HEK293 (cell line): ENCODE measurements at regions not wholly inside any gene's neighbourhood (a gene's known extent, or its start where the extent isn't known, plus 50 kb on each side); places are given as distances from the start of the nearest gene placed in this dataset.

Experiments used
- FEZF1 ChIP-seq: fragments of 450-650 bp; formaldehyde crosslinking; IDR thresholded peaks from 2 replicates; pipeline ENCODE4 v1.5.1; 2016; ENCODE audit warnings: missing biosample characterization, missing genetic modification characterization
- GFI1B ChIP-seq: fragments of 450-650 bp; formaldehyde crosslinking; IDR thresholded peaks from 2 replicates; pipeline ENCODE4 v1.5.1; 2016; ENCODE audit warnings: missing biosample characterization, missing genetic modification characterization
- GLIS1 ChIP-seq: fragments of 450-650 bp; formaldehyde crosslinking; IDR thresholded peaks from 2 replicates; pipeline ENCODE4 v1.5.1; 2016; ENCODE audit warnings: missing biosample characterization, missing genetic modification characterization
- KLF7 ChIP-seq: fragments of 450-650 bp; formaldehyde crosslinking; IDR thresholded peaks from 2 replicates; pipeline ENCODE4 v1.5.1; 2016; ENCODE audit warnings: missing biosample characterization, missing genetic modification characterization, borderline replicate concordance
- PRDM1 ChIP-seq: fragments of 450-650 bp; formaldehyde crosslinking; IDR thresholded peaks from 2 replicates; pipeline ENCODE4; 2016; ENCODE audit warnings: missing biosample characterization, missing genetic modification characterization
- SP3 ChIP-seq: fragments of 450-650 bp; formaldehyde crosslinking; IDR thresholded peaks from 2 replicates; pipeline ENCODE4 v1.5.1; 2016; ENCODE audit warnings: missing biosample characterization, missing genetic modification characterization
- ZFP41 ChIP-seq: fragments of 450-650 bp; formaldehyde crosslinking; IDR thresholded peaks from 2 replicates; pipeline ENCODE4 v1.5.1; 2016; ENCODE audit warnings: missing biosample characterization, missing genetic modification characterization, borderline replicate concordance
- ZNF121 ChIP-seq: fragments of 450-650 bp; formaldehyde crosslinking; IDR thresholded peaks from 2 replicates; pipeline ENCODE4 v1.5.1; 2016; ENCODE audit warnings: missing biosample characterization, missing genetic modification characterization
- ZNF148 ChIP-seq: fragments of 450-650 bp; formaldehyde crosslinking; IDR thresholded peaks from 2 replicates; pipeline ENCODE4 v1.5.0; 2017; ENCODE audit warnings: missing biosample characterization, missing genetic modification characterization, borderline replicate concordance
- ZNF280C ChIP-seq: fragments of 450-650 bp; formaldehyde crosslinking; IDR thresholded peaks from 2 replicates; pipeline ENCODE4 v1.5.1; 2016; ENCODE audit warnings: missing biosample characterization, missing genetic modification characterization
- ZNF335 ChIP-seq: fragments of 450-650 bp; formaldehyde crosslinking; conservative IDR thresholded peaks from 2 replicates; pipeline ENCODE4 v1.5.1; 2016; ENCODE audit warnings: missing biosample characterization, missing genetic modification characterization
- ZNF391 ChIP-seq: fragments of 450-650 bp; formaldehyde crosslinking; IDR thresholded peaks from 2 replicates; pipeline ENCODE4 v1.5.1; 2016; ENCODE audit warnings: low read depth, missing biosample characterization, missing genetic modification characterization, borderline replicate concordance
- ZNF416 ChIP-seq: fragments of 450-650 bp; formaldehyde crosslinking; IDR thresholded peaks from 2 replicates; pipeline ENCODE4 v1.5.1; 2016; ENCODE audit warnings: missing biosample characterization, missing genetic modification characterization
- ZNF473 ChIP-seq: fragments of 450-650 bp; formaldehyde crosslinking; IDR thresholded peaks from 2 replicates; pipeline ENCODE4 v1.5.1; 2017; ENCODE audit warnings: missing biosample characterization, missing genetic modification characterization
- ZNF561 ChIP-seq: fragments of 450-650 bp; IDR thresholded peaks from 2 replicates; pipeline ENCODE4 v1.5.1; 2018; ENCODE audit warnings: missing biosample characterization, missing genetic modification characterization, borderline replicate concordance
- ZNF626 ChIP-seq: fragments of 450-650 bp; sonication (Bioruptor Pico); formaldehyde crosslinking; IDR thresholded peaks from 2 replicates; pipeline ENCODE4 v1.5.1; 2018; ENCODE audit warnings: missing biosample characterization, missing genetic modification characterization, inconsistent platforms
- ZNF629 ChIP-seq: fragments of 450-650 bp; formaldehyde crosslinking; IDR thresholded peaks from 2 replicates; pipeline ENCODE4 v1.5.1; 2017; ENCODE audit warnings: missing biosample characterization, missing genetic modification characterization
- ZNF777 ChIP-seq: fragments of 450-650 bp; formaldehyde crosslinking; IDR thresholded peaks from 2 replicates; pipeline ENCODE4 v1.5.1; 2017; ENCODE audit warnings: missing biosample characterization, missing genetic modification characterization, borderline replicate concordance
- ZNF843 ChIP-seq: fragments of 450-650 bp; formaldehyde crosslinking; IDR thresholded peaks from 2 replicates; pipeline ENCODE4 v1.5.1; 2016; ENCODE audit warnings: missing biosample characterization, missing genetic modification characterization
- ZSCAN16 ChIP-seq: fragments of 450-650 bp; formaldehyde crosslinking; IDR thresholded peaks from 2 replicates; pipeline ENCODE4 v1.5.1; 2016; ENCODE audit warnings: missing biosample characterization, missing genetic modification characterization
- TF ChIP-seq, protein P1 (sequence below): fragments of 450-650 bp; formaldehyde crosslinking; IDR thresholded peaks from 2 replicates; pipeline ENCODE4 v1.5.1; 2016; ENCODE audit warnings: missing biosample characterization, missing genetic modification characterization
- TF ChIP-seq, protein P2 (sequence below): fragments of 450-650 bp; formaldehyde crosslinking; optimal IDR thresholded peaks from 2 replicates; pipeline ENCODE3; 2016; ENCODE audit warnings: missing biosample characterization, mild to moderate bottlenecking, missing genetic modification characterization
- TF ChIP-seq, protein P3 (sequence below): fragments of 450-650 bp; formaldehyde crosslinking; IDR thresholded peaks from 2 replicates; pipeline ENCODE4 v1.5.1; 2017; ENCODE audit warnings: missing biosample characterization, missing genetic modification characterization
- TF ChIP-seq, protein P4 (sequence below): fragments of 450-650 bp; formaldehyde crosslinking; conservative IDR thresholded peaks from 2 replicates; pipeline ENCODE4 v1.5.1; 2016; ENCODE audit warnings: low read depth, missing biosample characterization, missing genetic modification characterization
- TF ChIP-seq, protein P5 (sequence below): fragments of 450-650 bp; formaldehyde crosslinking; IDR thresholded peaks from 2 replicates; pipeline ENCODE4 v1.5.1; 2016; ENCODE audit warnings: missing biosample characterization, missing genetic modification characterization

DNA sequence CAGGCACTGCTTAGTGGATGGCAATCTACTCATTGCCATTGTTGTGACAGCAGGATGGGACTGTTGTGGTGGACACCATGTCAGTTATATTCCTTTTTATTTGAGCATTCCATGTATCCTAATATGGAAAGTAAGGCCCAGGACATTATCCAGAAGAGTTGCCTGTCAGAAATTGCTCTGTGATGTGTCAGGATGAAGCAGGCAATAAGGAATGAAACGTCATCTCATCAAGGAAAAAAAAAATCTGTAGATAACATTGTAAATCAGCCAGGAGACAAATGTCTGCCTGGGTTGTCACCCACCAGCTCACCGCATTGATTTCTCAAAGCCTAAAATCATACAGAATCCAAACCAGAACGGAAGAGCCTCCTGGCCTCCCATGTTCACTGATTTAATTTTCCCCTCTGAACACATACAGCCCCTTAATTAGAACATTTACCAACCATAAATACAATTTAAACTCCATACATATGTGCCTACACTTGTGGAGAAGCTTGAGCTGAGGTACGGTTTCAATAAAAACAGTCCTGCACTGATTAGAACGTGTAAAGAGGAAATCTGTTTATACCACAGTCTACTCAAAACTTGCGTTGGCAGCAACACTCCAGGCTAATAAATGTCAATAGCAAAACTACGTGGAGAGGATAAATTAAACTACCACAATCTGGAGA lies 73.9 kb downstream of the FOXD1 start (continued):
- TF ChIP-seq, protein P1, sequence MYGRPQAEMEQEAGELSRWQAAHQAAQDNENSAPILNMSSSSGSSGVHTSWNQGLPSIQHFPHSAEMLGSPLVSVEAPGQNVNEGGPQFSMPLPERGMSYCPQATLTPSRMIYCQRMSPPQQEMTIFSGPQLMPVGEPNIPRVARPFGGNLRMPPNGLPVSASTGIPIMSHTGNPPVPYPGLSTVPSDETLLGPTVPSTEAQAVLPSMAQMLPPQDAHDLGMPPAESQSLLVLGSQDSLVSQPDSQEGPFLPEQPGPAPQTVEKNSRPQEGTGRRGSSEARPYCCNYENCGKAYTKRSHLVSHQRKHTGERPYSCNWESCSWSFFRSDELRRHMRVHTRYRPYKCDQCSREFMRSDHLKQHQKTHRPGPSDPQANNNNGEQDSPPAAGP (tag by site-specific recombination) = no peak
- no peak for TF ChIP-seq ZNF121 (tag by site-specific recombination)
- peak; percentile 50; the same call in 1 of the 2 replicates for TF ChIP-seq ZNF335 (tag by site-specific recombination)
- TF ChIP-seq, protein P2, sequence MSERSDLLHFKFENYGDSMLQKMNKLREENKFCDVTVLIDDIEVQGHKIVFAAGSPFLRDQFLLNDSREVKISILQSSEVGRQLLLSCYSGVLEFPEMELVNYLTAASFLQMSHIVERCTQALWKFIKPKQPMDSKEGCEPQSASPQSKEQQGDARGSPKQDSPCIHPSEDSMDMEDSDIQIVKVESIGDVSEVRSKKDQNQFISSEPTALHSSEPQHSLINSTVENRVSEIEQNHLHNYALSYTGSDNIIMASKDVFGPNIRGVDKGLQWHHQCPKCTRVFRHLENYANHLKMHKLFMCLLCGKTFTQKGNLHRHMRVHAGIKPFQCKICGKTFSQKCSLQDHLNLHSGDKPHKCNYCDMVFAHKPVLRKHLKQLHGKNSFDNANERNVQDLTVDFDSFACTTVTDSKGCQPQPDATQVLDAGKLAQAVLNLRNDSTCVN (tag by site-specific recombination) = no peak
- TF ChIP-seq ZNF148 = no peak
- no peak for TF ChIP-seq ZSCAN16
- TF ChIP-seq, protein P3, sequence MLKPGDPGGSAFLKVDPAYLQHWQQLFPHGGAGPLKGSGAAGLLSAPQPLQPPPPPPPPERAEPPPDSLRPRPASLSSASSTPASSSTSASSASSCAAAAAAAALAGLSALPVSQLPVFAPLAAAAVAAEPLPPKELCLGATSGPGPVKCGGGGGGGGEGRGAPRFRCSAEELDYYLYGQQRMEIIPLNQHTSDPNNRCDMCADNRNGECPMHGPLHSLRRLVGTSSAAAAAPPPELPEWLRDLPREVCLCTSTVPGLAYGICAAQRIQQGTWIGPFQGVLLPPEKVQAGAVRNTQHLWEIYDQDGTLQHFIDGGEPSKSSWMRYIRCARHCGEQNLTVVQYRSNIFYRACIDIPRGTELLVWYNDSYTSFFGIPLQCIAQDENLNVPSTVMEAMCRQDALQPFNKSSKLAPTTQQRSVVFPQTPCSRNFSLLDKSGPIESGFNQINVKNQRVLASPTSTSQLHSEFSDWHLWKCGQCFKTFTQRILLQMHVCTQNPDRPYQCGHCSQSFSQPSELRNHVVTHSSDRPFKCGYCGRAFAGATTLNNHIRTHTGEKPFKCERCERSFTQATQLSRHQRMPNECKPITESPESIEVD = peak; percentile 72
- TF ChIP-seq, protein P4, sequence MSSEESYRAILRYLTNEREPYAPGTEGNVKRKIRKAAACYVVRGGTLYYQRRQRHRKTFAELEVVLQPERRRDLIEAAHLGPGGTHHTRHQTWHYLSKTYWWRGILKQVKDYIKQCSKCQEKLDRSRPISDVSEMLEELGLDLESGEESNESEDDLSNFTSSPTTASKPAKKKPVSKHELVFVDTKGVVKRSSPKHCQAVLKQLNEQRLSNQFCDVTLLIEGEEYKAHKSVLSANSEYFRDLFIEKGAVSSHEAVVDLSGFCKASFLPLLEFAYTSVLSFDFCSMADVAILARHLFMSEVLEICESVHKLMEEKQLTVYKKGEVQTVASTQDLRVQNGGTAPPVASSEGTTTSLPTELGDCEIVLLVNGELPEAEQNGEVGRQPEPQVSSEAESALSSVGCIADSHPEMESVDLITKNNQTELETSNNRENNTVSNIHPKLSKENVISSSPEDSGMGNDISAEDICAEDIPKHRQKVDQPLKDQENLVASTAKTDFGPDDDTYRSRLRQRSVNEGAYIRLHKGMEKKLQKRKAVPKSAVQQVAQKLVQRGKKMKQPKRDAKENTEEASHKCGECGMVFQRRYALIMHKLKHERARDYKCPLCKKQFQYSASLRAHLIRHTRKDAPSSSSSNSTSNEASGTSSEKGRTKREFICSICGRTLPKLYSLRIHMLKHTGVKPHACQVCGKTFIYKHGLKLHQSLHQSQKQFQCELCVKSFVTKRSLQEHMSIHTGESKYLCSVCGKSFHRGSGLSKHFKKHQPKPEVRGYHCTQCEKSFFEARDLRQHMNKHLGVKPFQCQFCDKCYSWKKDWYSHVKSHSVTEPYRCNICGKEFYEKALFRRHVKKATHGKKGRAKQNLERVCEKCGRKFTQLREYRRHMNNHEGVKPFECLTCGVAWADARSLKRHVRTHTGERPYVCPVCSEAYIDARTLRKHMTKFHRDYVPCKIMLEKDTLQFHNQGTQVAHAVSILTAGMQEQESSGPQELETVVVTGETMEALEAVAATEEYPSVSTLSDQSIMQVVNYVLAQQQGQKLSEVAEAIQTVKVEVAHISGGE (tag by site-specific recombination) = no peak
- no peak for TF ChIP-seq ZNF473 (tag by site-specific recombination)
- no peak for TF ChIP-seq GLIS1
- no peak for TF ChIP-seq ZFP41 (tag by site-specific recombination)
- peak; percentile 22; the same call in 1 of the 2 replicates for TF ChIP-seq ZNF561
- peak; percentile 55; the same call in 1 of the 2 replicates for TF ChIP-seq ZNF629 (tag by site-specific recombination)
- TF ChIP-seq KLF7 (tag by site-specific recombination) = no peak
- no peak for TF ChIP-seq ZNF391 (tag by site-specific recombination)
- TF ChIP-seq ZNF626 (tag by site-specific recombination) = no peak
- TF ChIP-seq, protein P5, sequence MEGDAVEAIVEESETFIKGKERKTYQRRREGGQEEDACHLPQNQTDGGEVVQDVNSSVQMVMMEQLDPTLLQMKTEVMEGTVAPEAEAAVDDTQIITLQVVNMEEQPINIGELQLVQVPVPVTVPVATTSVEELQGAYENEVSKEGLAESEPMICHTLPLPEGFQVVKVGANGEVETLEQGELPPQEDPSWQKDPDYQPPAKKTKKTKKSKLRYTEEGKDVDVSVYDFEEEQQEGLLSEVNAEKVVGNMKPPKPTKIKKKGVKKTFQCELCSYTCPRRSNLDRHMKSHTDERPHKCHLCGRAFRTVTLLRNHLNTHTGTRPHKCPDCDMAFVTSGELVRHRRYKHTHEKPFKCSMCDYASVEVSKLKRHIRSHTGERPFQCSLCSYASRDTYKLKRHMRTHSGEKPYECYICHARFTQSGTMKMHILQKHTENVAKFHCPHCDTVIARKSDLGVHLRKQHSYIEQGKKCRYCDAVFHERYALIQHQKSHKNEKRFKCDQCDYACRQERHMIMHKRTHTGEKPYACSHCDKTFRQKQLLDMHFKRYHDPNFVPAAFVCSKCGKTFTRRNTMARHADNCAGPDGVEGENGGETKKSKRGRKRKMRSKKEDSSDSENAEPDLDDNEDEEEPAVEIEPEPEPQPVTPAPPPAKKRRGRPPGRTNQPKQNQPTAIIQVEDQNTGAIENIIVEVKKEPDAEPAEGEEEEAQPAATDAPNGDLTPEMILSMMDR = no peak
- peak; percentile 58 for TF ChIP-seq FEZF1 (tag by site-specific recombination)
- TF ChIP-seq GFI1B (tag by site-specific recombination) = peak; percentile 90
- no peak for TF ChIP-seq ZNF416 (tag by site-specific recombination)
- peak; percentile 64; the same call in 1 of the 2 replicates for TF ChIP-seq ZNF843 (tag by site-specific recombination)
- no peak for TF ChIP-seq ZNF777
- TF ChIP-seq ZNF280C = no peak
- TF ChIP-seq SP3 (tag by site-specific recombination) = no peak
- no peak for TF ChIP-seq PRDM1 (tag by site-specific recombination)
